HCT116 (cell line): ENCODE measurements at regions not wholly inside any gene's neighbourhood (a gene's known extent, or its start where the extent isn't known, plus 50 kb on each side); places are given as distances from the start of the nearest gene placed in this dataset.

Experiments
- CBX3 ChIP-seq: IDR thresholded peaks from 2 replicates; pipeline ENCODE4 v1.6.1; 2012; ENCODE audit warnings: low read depth
- CEBPB ChIP-seq: IDR thresholded peaks from 2 replicates; pipeline ENCODE4 v1.6.1; 2012; ENCODE audit warnings: low read depth
- CTCF ChIP-seq, 3 experiments: fragments of 200-600 bp in 1 of 3; sonication (generic) in 1 of 3; IDR thresholded peaks in 2 of 3; conservative IDR thresholded peaks in 1 of 3; 2 replicates each; pipeline ENCODE4 v1.5.1; 2012 to 2017; ENCODE audit warnings: low read depth in 2 of 3, low read length in 2 of 3, antibody characterized with exemption in 1 of 3, borderline replicate concordance in 1 of 3, control low read depth in 1 of 3, mild to moderate bottlenecking in 1 of 3, mixed read lengths in 1 of 3, mixed run types in 1 of 3, moderate library complexity in 1 of 3; ENCODE audit not compliant: insufficient read depth in 1 of 3
- ELF1 ChIP-seq: IDR thresholded peaks from 2 replicates; pipeline ENCODE4 v1.6.1; 2012; ENCODE audit warnings: low read depth, borderline replicate concordance
- EZH2 ChIP-seq: fragments of 200-600 bp; sonication (generic); IDR thresholded peaks from 2 replicates; pipeline ENCODE4 v1.6.1; 2017; ENCODE audit warnings: antibody characterized with exemption, mixed run types
- JUND ChIP-seq: IDR thresholded peaks from 2 replicates; pipeline ENCODE4 v1.6.1; 2012
- MAX ChIP-seq: IDR thresholded peaks from 2 replicates; pipeline ENCODE4 v1.6.1; 2012
- POLR2A ChIP-seq: IDR thresholded peaks from 2 replicates; pipeline ENCODE4 v1.7.0; 2011; ENCODE audit warnings: borderline replicate concordance; ENCODE audit not compliant: insufficient read depth, insufficient read length; ENCODE audit errors: extremely low read depth
- POLR2AphosphoS5 ChIP-seq: IDR thresholded peaks from 2 replicates; pipeline ENCODE4 v1.6.1; 2011; ENCODE audit warnings: mild to moderate bottlenecking, low read depth, low read length, moderate library complexity
- RAD21 ChIP-seq: IDR thresholded peaks from 2 replicates; pipeline ENCODE4 v1.6.1; 2012; ENCODE audit warnings: low read depth, mild to moderate bottlenecking
- REST ChIP-seq: IDR thresholded peaks from 2 replicates; pipeline ENCODE4 v1.6.1; 2012; ENCODE audit warnings: low read depth
- SIN3A ChIP-seq: IDR thresholded peaks from 2 replicates; pipeline ENCODE4 v1.6.1; 2012; ENCODE audit warnings: low read depth
- SP1 ChIP-seq: IDR thresholded peaks from 2 replicates; pipeline ENCODE4 v1.6.1; 2012; ENCODE audit warnings: low read depth
- ZFX ChIP-seq: fragments of 450-650 bp; IDR thresholded peaks from 2 replicates; pipeline ENCODE4 v1.6.1; 2017

GRCh38 chr6:121837545-121838229 lies 402.2 kb downstream of the GJA1 start:
- TF ChIP-seq POLR2A (no peak), EZH2 (no peak), RAD21 (no peak), CEBPB (no peak), ELF1 (no peak), MAX (no peak), REST (no peak), POLR2AphosphoS5 (no peak), CTCF (IDR thresholded peaks at IDR 0.05 in 2 of 3, conservative IDR thresholded peaks at IDR 0.05 in 1 of 3; ENCODE audit: borderline replicate concordance in 1 of 3, insufficient read depth in 1 of 3, low read depth in 2 of 3, low read length in 2 of 3) (no peak), SP1 (no peak), SIN3A (no peak), JUND (no peak), ZFX (no peak), CBX3 (no peak)
